PFSK-1 (cell line): ENCODE measurements at regions not wholly inside any gene's neighbourhood (a gene's known extent, or its start where the extent isn't known, plus 50 kb on each side); places are given as distances from the start of the nearest gene placed in this dataset.

Experiments
- POLR2AphosphoS5 ChIP-seq: IDR thresholded peaks from 2 replicates; pipeline ENCODE4 v1.6.1; 2012; ENCODE audit warnings: low read depth, mild to moderate bottlenecking, control low read depth, low read length, moderate library complexity
- SIN3A ChIP-seq: IDR thresholded peaks from 2 replicates; pipeline ENCODE4 v1.6.1; 2012; ENCODE audit warnings: mild to moderate bottlenecking, low read length, moderate library complexity, borderline replicate concordance; ENCODE audit not compliant: insufficient read depth
- TAF1 ChIP-seq: IDR thresholded peaks from 2 replicates; pipeline ENCODE4 v1.6.1; 2012; ENCODE audit warnings: low read length, control low read depth, borderline replicate concordance; ENCODE audit not compliant: insufficient read depth
- TF ChIP-seq, protein P1 (sequence below), 2 experiments: IDR thresholded peaks; 2 replicates each; pipeline versions ENCODE4 v1.6.1 to v1.8.0; 2011 to 2012; ENCODE audit warnings: low read depth in 2 of 2, low read length in 2 of 2, control low read depth in 1 of 2, inconsistent platforms in 1 of 2, mild to moderate bottlenecking in 1 of 2, moderate library complexity in 1 of 2; ENCODE audit not compliant: insufficient read depth in 1 of 2

DNA sequence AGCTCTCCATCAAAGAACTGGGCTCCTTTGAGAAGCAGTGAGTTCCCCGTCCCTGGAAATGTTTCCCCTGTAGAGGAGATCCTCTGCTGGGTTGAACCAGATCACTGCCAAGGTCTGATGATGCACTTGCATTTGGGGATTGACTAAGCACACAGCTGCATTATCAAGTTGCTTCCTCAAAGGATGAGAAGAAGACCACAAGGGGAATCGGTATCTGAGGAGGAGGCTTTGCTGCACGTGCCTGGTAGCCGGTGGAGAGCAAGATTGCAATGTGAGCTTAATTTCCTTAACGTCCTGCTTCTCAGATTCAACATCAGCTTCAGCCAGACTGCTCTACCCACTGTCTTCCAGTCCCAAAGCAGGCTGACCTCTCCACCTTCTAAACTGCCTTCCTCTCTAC lies 128.8 kb upstream of the STMND1 start:
- TF ChIP-seq POLR2AphosphoS5 = no peak
- no peak for TF ChIP-seq TAF1
- no peak for TF ChIP-seq SIN3A
- TF ChIP-seq, protein P1, sequence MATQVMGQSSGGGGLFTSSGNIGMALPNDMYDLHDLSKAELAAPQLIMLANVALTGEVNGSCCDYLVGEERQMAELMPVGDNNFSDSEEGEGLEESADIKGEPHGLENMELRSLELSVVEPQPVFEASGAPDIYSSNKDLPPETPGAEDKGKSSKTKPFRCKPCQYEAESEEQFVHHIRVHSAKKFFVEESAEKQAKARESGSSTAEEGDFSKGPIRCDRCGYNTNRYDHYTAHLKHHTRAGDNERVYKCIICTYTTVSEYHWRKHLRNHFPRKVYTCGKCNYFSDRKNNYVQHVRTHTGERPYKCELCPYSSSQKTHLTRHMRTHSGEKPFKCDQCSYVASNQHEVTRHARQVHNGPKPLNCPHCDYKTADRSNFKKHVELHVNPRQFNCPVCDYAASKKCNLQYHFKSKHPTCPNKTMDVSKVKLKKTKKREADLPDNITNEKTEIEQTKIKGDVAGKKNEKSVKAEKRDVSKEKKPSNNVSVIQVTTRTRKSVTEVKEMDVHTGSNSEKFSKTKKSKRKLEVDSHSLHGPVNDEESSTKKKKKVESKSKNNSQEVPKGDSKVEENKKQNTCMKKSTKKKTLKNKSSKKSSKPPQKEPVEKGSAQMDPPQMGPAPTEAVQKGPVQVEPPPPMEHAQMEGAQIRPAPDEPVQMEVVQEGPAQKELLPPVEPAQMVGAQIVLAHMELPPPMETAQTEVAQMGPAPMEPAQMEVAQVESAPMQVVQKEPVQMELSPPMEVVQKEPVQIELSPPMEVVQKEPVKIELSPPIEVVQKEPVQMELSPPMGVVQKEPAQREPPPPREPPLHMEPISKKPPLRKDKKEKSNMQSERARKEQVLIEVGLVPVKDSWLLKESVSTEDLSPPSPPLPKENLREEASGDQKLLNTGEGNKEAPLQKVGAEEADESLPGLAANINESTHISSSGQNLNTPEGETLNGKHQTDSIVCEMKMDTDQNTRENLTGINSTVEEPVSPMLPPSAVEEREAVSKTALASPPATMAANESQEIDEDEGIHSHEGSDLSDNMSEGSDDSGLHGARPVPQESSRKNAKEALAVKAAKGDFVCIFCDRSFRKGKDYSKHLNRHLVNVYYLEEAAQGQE (IDR thresholded peaks at IDR 0.05; ENCODE audit: insufficient read depth in 1 of 2, low read depth in 2 of 2, low read length in 2 of 2) = no peak
